NCI-H446 (cell line): ENCODE measurements at regions not wholly inside any gene's neighbourhood (a gene's known extent, or its start where the extent isn't known, plus 50 kb on each side); places are given as distances from the start of the nearest gene placed in this dataset.
"Not testable (repeated sequence)": the region's sequence is repeated elsewhere in the genome, so short reads cannot be mapped to it uniquely, and the experiment has no call there.

Experiments
- DNase-seq, 2 experiments: peaks; one replicate each; lab custom pipeline; 2025; lab: John Stamatoyannopoulos, UW

GRCh38 chr2:129912066-129912820 is 67.2 kb upstream of the RAB6C start:
- DNase-seq = no peak

GRCh38 chr2:129912871-129913694 is 66.4 kb upstream of the RAB6C start:
- no peak for DNase-seq

GRCh38 chr2:129913695-129914495 is 65.6 kb upstream of the RAB6C start:
- no peak for DNase-seq

- no peak for DNase-seq
Observed at GRCh38 chr2:129914538-129915302, 64.7 kb upstream of the RAB6C start.

- no peak for DNase-seq
Observed at GRCh38 chr2:129915303-129915840, 64.1 kb upstream of the RAB6C start.

- no peak for DNase-seq
Observed at GRCh38 chr2:129918604-129919003, 60.9 kb upstream of the RAB6C start.

GRCh38 chr2:129922571-129923264 is 56.7 kb upstream of the RAB6C start:
- DNase-seq = no peak

- DNase-seq = peak in 1 of 2 experiments; percentile 52
Observed at GRCh38 chr2:129923265-129924091, 56.0 kb upstream of the RAB6C start.

- not testable (repeated sequence) for DNase-seq
Observed at GRCh38 chr2:129924115-129924514, 55.4 kb upstream of the RAB6C start.

GRCh38 chr2:129925381-129925780 is 54.1 kb upstream of the RAB6C start:
- no peak for DNase-seq

- DNase-seq = no peak
Observed at GRCh38 chr2:129927696-129928095, 51.8 kb upstream of the RAB6C start.

- no peak for DNase-seq
Observed at GRCh38 chr2:129929321-129930290, 49.9 kb upstream of the RAB6C start.
